Naive B cell (primary cell): ENCODE measurements at regions not wholly inside any gene's neighbourhood (a gene's known extent, or its start where the extent isn't known, plus 50 kb on each side); places are given as distances from the start of the nearest gene placed in this dataset.

Experiments
- ATAC-seq, 2 donors: fragments of 150-1000 bp; cut with Tn5 transposase; 2 replicates each; pipeline ENCODE4 v1.10.0; 2021; ENCODE audit warnings: low read depth in 2 of 2, mild to moderate bottlenecking in 2 of 2, moderate library complexity in 2 of 2
- DNase-seq: peaks from one replicate; pipeline ENCODE4 v3.0.0; 2022
- H3K27ac Mint-ChIP-seq, 6 donors: one replicate each; pipeline ENCODE4 v1.8.0; 2020 to 2022; ENCODE audit warnings: mild to moderate bottlenecking in 6 of 6, mixed read lengths in 6 of 6, moderate library complexity in 5 of 6, inconsistent platforms in 2 of 6
- H3K27me3 Mint-ChIP-seq, 3 donors: one replicate each; pipeline ENCODE4 v1.8.0; 2021 to 2022; ENCODE audit warnings: mixed read lengths in 3 of 3, mild to moderate bottlenecking in 1 of 3
- H3K36me3 Mint-ChIP-seq, 2 donors: one replicate each; pipeline ENCODE4 v1.8.0; 2020 to 2022; ENCODE audit warnings: mixed read lengths in 2 of 2, inconsistent platforms in 1 of 2, mild to moderate bottlenecking in 1 of 2
- H3K4me1 Mint-ChIP-seq, 3 donors: one replicate each; pipeline ENCODE4 v1.8.0; 2020 to 2022; ENCODE audit warnings: mixed read lengths in 3 of 3, inconsistent platforms in 1 of 3, mild to moderate bottlenecking in 1 of 3, moderate library complexity in 1 of 3
- H3K4me3 Mint-ChIP-seq, 8 donors: one replicate each; pipeline ENCODE4 v1.8.0; 2020 to 2022; ENCODE audit warnings: mild to moderate bottlenecking in 8 of 8, mixed read lengths in 8 of 8, moderate library complexity in 8 of 8, inconsistent platforms in 2 of 8
- H3K9me3 Mint-ChIP-seq, 7 donors: one replicate each; pipeline ENCODE4 v1.8.0; 2020 to 2022; ENCODE audit warnings: mixed read lengths in 7 of 7, mild to moderate bottlenecking in 5 of 7, inconsistent platforms in 2 of 7, moderate library complexity in 1 of 7

DNA sequence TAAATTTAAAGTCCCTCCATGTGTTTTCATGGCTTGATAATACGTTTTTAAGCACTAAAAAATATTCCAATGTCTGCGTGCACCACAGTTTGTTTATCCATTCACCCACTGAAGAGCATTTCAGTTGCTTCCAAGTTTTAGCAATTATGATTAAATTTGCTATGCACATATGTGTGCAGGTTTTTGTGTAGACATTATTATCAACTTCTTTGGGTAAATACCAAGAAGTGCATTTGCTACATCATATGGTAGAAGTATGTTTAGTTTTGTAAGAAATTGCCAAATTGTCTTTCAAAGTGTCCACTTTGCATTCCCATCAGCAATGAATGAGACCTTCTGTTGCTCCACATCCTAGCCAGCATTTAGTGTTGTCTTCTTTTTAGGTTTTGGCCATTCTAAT lies 550.0 kb downstream of the BRINP3 start:
- Mint-ChIP-seq H3K36me3 (no peaks in the 10 kb centered on the region), H3K27ac (no peak overlapping the region), H3K4me1 (no peaks in the 10 kb centered on the region), H3K4me3 (no peak overlapping the region), H3K9me3 (peaks cover 0 to 21% (median 12%) of the 10 kb centered on the region in 7 donors), H3K27me3 (no peaks in the 10 kb centered on the region)
- no peak for DNase-seq
- no peak for ATAC-seq

DNA sequence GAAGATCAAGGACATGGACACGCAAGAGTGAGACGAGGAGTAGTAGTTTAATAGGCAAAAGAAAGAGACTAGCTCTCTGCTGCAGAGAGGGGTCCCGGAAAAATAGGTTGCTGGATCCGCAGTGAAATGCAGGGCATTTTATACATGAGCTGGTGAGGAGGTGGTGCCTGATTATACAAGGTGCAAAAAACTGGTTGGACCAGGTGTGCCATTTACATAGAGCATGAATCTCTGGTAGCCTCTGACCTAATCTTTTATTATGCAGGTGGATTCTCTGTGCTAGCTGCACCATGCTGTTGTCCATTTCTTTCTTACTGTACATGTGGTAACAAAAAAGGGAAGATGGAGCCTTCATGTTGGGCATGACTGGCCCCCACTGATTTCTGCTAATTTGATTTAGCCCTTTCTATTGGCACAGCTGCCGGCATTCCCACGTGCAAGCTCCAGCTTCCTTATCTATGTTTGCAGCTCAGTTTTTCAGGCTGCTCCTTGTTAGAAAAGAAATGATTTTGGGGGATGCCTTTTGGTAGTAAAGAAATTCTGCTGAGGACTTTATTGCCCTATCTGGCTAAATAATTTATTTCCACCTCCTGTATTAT lies 548.1 kb downstream of the BRINP3 start:
- H3K4me3 Mint-ChIP-seq = no peak overlapping the region
- DNase-seq = no peak

DNA sequence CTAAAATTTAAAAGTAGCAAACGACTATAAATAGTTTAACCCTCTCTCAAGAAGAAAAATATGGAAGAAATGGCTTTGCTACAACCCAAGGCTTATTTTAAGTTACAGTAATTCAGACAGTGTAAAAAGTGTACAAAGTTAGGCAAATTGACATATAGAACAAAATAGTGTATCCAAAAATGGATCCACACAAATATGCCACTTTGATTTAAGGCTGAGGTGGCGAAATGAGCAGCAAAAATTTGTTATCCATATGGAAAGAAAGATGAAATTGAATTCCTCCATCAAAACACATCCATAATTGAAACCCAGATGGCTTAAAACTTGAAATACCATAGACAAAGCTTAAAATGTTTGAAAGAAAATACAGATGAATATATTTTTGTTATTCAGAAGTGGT lies 540.8 kb downstream of the BRINP3 start:
- Mint-ChIP-seq H3K4me1 (no peaks in the 10 kb centered on the region), H3K27me3 (no peaks in the 10 kb centered on the region), H3K27ac (no peak overlapping the region), H3K9me3 (peaks cover 0 to 7% (median 0%) of the 10 kb centered on the region in 7 donors), H3K4me3 (no peak overlapping the region), H3K36me3 (no peaks in the 10 kb centered on the region)
- DNase-seq = no peak
- no peak for ATAC-seq

More for the DNA sequence above, 548.1 kb downstream of the BRINP3 start:
- no peaks in the 10 kb centered on the region for H3K27me3 Mint-ChIP-seq
- no peaks in the 10 kb centered on the region for H3K36me3 Mint-ChIP-seq
- ATAC-seq = no peak
- H3K27ac Mint-ChIP-seq = no peak overlapping the region
- H3K9me3 Mint-ChIP-seq = peaks cover 0 to 18% (median 8%) of the 10 kb centered on the region in 7 donors
- no peaks in the 10 kb centered on the region for H3K4me1 Mint-ChIP-seq

DNA sequence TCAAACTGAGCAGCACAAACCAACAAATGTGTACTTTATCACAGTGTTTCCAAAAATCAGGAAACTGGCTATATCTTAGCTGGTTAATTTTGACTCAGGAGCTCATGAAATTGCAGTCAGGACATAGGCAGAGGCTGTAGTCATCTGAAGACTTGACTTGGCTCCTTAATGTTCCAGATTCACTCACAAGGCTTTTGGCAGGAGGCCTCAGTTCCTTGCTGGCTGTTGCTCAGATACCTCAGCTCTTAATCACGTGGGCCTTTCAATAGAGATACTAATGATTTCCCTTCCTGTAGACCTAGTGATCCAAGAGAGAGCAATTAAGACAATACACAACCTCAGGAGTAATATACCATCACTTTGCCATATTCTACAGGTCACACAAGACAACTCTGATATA lies 537.7 kb downstream of the BRINP3 start:
- H3K27ac Mint-ChIP-seq = no peak overlapping the region
- no peak for DNase-seq
- ATAC-seq = no peak

DNA sequence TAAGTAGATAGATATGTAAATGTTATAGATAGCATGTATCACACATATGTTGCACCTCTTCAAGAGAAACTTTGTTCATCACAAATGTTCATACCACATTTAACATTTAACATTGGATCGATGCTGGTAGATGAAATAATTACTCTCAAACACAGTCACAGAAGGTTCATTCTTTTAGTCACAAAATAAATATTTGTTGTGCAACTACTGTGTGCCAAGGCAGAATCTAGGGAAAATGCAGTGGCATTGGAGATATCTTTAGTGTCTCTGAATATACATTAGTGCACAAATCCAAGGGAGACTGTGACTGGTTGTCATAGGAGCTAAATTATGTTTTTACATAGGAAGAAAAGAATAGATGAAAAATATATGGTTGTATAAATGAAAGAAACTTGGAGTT lies 535.7 kb downstream of the BRINP3 start:
- no peaks in the 10 kb centered on the region for H3K4me1 Mint-ChIP-seq
- no peak overlapping the region for H3K27ac Mint-ChIP-seq
- no peaks in the 10 kb centered on the region for H3K27me3 Mint-ChIP-seq
- H3K9me3 Mint-ChIP-seq = peaks cover 0 to 7% (median 0%) of the 10 kb centered on the region in 7 donors
- ATAC-seq = no peak
- no peak overlapping the region for H3K4me3 Mint-ChIP-seq
- H3K36me3 Mint-ChIP-seq = no peaks in the 10 kb centered on the region
- DNase-seq = no peak

More for the DNA sequence above, 537.7 kb downstream of the BRINP3 start:
- peaks cover 0 to 7% (median 0%) of the 10 kb centered on the region in 7 donors for H3K9me3 Mint-ChIP-seq
- no peaks in the 10 kb centered on the region for H3K27me3 Mint-ChIP-seq
- H3K4me3 Mint-ChIP-seq = no peak overlapping the region
- H3K36me3 Mint-ChIP-seq = no peaks in the 10 kb centered on the region
- H3K4me1 Mint-ChIP-seq = no peaks in the 10 kb centered on the region

DNA sequence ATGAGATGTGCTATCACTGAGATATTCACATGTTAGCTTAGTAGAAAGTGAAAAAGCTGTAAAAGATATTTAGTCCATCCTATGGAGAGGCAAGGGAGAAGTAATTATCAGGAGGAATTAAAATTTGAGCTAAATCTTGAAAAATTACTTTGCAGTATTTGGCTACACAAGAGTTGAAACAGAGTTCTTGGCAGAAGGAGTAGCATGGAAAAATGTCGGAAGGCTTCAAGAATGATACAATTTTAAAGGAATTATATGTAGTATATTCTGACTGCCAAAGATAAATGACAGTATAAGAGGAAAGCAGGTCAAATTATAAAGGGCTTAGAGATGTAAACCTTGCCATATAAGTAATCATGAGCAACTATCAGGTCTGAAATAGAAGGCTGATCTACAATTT lies 518.9 kb downstream of the BRINP3 start:
- Mint-ChIP-seq H3K9me3 (peaks cover 0 to 3% (median 0%) of the 10 kb centered on the region in 7 donors), H3K4me3 (no peak overlapping the region), H3K36me3 (no peaks in the 10 kb centered on the region), H3K4me1 (no peaks in the 10 kb centered on the region), H3K27ac (no peak overlapping the region), H3K27me3 (no peaks in the 10 kb centered on the region)
- DNase-seq (no peak), ATAC-seq (no peak)

DNA sequence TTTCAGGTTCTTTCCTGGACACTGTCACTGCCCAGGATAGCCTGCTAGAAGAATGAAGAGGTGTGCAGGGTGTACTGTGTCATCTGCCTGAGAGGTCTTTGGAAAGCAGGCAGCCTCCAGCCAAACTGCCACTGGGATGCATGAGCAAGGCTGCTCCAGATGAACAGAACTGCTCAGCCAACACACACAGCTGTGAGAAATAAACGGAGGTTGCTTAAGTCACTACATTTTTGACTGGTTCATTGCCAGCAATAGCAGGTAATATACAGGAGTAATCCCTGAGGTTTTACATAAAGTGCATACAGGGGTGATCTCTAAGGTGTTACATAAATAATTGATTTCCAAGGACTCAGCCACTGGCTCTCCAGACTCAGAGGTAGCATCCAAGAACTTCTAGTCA lies 516.9 kb downstream of the BRINP3 start:
- no peaks in the 10 kb centered on the region for H3K4me1 Mint-ChIP-seq
- ATAC-seq = no peak
- no peaks in the 10 kb centered on the region for H3K27me3 Mint-ChIP-seq
- H3K36me3 Mint-ChIP-seq = no peaks in the 10 kb centered on the region
- DNase-seq = no peak
- H3K9me3 Mint-ChIP-seq = peaks cover 0 to 3% (median 0%) of the 10 kb centered on the region in 7 donors
- H3K4me3 Mint-ChIP-seq = no peak overlapping the region
- H3K27ac Mint-ChIP-seq = no peak overlapping the region

DNA sequence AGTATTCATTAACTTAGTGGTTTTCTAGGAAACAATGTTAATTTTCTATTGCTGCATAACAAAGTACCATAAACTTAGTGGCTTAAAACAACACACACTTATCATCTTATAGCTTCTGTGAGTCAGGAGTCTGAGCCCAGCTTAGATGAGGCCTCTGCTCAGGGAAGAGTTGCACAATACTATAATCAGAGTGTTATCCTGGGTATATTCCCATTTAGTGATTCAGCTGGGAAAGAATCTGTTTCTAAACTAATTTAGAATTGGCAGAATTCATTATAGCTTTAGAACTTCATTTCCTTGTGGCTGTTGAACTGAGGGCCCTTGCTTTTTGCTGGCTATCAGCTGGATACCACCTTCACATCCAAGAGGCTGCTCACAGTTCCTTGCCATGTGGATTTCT lies 515.5 kb downstream of the BRINP3 start:
- Mint-ChIP-seq H3K4me1 (no peaks in the 10 kb centered on the region), H3K36me3 (no peaks in the 10 kb centered on the region), H3K4me3 (no peak overlapping the region), H3K9me3 (peaks cover 0 to 6% (median 0%) of the 10 kb centered on the region in 7 donors), H3K27me3 (no peaks in the 10 kb centered on the region), H3K27ac (no peak overlapping the region)
- ATAC-seq = no peak
- no peak for DNase-seq

DNA sequence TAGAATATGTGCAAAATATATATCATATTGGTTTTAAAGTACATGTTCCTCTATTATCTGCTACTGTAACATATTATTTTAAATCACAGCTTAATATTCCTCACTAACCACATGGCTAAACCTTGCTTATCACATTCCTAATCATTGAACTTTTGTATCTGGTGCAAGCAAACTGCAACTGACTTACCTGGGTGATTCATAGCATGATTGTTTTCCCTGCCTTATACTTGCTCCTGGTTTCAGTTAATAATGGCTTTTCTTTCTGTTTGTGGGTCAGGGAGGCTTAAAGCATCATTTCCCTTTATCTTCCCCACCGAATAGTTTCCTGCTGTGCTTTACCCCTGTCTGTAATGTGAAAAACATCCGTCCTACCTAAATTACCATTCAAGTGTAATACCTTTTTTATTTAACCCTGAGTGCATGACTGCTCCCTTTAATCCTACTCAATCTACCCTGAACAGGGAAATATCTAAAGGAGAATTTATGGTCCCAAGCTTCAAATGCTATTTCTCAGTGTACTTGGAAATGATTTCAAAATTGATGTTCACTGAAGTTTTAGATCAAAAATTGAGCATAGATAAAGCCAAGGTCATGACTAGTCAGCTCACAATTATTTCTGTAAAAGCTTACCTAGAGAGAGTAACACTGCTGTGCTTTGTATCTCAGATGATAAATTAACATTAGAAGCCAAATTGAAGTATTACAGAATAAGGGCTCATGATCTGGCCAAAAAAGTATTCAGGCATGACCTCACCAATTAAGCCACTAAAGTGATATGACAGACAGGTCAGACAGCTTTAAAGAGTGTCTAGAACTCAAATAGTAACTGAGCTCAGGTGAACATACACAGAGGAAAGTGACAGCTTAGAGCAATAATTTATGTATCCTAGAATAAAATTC lies 507.1 kb downstream of the BRINP3 start:
- H3K9me3 Mint-ChIP-seq = peaks cover 0 to 8% (median 0%) of the 10 kb centered on the region in 7 donors
- H3K4me3 Mint-ChIP-seq = no peak overlapping the region

DNA sequence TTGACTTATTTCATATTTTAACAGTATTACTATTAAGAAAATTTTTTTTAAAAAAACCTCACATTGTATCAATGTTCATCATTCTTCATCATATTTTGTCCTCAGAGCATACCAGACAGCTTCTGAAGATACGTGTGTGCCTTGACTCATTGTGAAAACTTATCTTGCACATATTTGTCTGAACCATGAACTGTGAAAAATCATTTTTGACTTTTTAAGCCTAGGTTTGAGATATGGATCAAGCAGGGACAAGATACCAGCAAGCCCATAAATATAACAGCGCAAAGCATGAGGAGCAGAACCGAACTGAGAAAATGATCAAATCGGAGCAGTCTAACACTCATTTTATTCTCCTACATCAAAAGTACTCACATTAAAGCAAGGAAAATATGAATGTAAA lies 506.0 kb downstream of the BRINP3 start:
- ATAC-seq = no peak
- no peak overlapping the region for H3K27ac Mint-ChIP-seq
- H3K27me3 Mint-ChIP-seq = no peaks in the 10 kb centered on the region
- H3K36me3 Mint-ChIP-seq = no peaks in the 10 kb centered on the region
- peaks cover under 1 to 14% (median 5%) of the 10 kb centered on the region in 7 donors for H3K9me3 Mint-ChIP-seq
- no peaks in the 10 kb centered on the region for H3K4me1 Mint-ChIP-seq
- no peak overlapping the region for H3K4me3 Mint-ChIP-seq
- no peak for DNase-seq

More for the DNA sequence above, 507.1 kb downstream of the BRINP3 start:
- Mint-ChIP-seq H3K27ac (peak overlapping the region in 1 of 6 donors; percentile 24), H3K36me3 (no peaks in the 10 kb centered on the region), H3K4me1 (no peaks in the 10 kb centered on the region), H3K27me3 (no peaks in the 10 kb centered on the region)
- no peak for DNase-seq
- no peak for ATAC-seq

DNA sequence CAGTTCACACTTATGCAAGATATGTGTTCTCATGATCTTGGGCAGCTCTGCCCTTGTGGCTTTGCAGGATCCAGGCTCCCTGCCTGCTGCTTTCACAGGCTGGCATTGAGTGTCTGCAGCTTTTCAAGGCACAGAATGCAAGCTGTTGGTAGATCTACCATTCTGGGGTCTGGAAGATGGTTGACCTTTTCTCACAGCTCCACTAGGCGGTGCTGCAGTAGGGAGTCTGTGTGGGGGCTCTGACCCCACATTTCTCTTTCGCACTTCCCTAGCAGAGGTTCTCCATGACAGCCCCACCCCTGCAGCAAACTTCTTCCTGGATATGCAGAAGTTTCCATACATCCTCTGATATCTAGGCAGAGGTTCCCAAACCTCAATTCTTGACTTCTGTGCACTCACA lies 500.5 kb downstream of the BRINP3 start:
- no peaks in the 10 kb centered on the region for H3K36me3 Mint-ChIP-seq
- no peaks in the 10 kb centered on the region for H3K27me3 Mint-ChIP-seq
- H3K9me3 Mint-ChIP-seq = peaks cover 6 to 32% (median 14%) of the 10 kb centered on the region in 7 donors
- no peaks in the 10 kb centered on the region for H3K4me1 Mint-ChIP-seq
- H3K27ac Mint-ChIP-seq = no peak overlapping the region
- no peak for ATAC-seq
- no peak for DNase-seq
- no peak overlapping the region for H3K4me3 Mint-ChIP-seq

DNA sequence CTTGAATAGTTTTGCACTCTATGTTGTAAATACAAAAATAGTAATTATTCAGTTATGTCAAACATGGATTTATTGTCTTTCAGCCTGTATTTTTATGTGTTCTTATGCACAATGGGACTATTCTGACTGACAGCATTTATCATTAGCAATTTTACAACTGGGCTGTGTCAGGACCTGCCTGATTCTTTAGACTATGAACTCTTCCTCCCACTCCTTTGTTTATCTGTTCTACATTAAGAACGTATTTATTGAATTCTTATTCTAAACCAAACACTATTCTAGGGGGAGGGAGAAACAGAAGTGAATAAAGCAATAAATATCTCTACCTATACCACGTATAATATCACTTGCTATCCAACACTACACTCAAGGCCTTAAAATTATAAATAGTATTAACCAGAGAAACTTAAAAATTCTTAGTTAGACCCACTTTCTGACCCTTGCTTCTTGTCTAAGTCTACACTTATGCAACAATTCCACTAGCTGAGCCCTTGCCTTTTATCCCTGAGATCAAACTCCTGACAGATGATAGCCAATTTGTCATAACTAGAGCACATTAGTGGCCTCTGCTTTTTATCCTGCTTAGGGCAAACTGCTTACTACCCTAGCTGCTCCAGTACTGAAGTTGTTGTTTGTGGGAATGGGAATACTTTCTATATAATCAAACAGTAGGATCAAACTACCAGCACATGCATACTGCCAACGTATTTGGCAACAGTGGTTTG lies 494.3 kb downstream of the BRINP3 start:
- peaks cover 1 to 14% (median 8%) of the 10 kb centered on the region in 7 donors for H3K9me3 Mint-ChIP-seq
- H3K36me3 Mint-ChIP-seq = no peaks in the 10 kb centered on the region
- no peak overlapping the region for H3K27ac Mint-ChIP-seq

DNA sequence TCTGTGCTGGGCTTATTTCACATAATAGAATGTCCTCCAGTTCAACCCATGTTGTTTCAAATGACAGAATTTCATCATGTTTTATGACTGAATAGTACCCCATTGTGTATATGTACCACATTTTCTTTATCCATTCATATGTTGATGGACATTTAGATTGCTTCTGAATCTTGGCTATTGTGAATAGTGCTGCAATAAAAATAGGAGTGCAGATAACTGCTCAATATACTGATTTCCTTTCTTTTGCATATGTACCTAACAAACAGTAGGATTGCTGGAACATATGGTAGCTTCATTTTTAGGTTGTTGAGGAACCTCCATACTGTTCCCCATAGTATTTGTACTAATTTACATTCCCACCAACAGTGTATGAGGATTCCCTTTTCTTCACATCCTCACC lies 491.1 kb downstream of the BRINP3 start:
- H3K9me3 Mint-ChIP-seq = peaks cover 0 to 23% (median 4%) of the 10 kb centered on the region in 7 donors
- no peak for ATAC-seq
- no peak overlapping the region for H3K27ac Mint-ChIP-seq
- H3K27me3 Mint-ChIP-seq = no peaks in the 10 kb centered on the region
- no peak for DNase-seq
- no peaks in the 10 kb centered on the region for H3K36me3 Mint-ChIP-seq
- no peaks in the 10 kb centered on the region for H3K4me1 Mint-ChIP-seq
- no peak overlapping the region for H3K4me3 Mint-ChIP-seq

More for the DNA sequence above, 494.3 kb downstream of the BRINP3 start:
- ATAC-seq = no peak
- no peaks in the 10 kb centered on the region for H3K27me3 Mint-ChIP-seq
- no peaks in the 10 kb centered on the region for H3K4me1 Mint-ChIP-seq
- no peak for DNase-seq
- no peak overlapping the region for H3K4me3 Mint-ChIP-seq
